ENCODE measurements at regions not wholly inside any gene's neighbourhood (a gene's known extent, or its start where the extent isn't known, plus 50 kb on each side); places are given as distances from the start of the nearest gene placed in this dataset.

- H3K27ac ChIP-seq = no peak overlapping the region
- TF ChIP-seq, protein P1, sequence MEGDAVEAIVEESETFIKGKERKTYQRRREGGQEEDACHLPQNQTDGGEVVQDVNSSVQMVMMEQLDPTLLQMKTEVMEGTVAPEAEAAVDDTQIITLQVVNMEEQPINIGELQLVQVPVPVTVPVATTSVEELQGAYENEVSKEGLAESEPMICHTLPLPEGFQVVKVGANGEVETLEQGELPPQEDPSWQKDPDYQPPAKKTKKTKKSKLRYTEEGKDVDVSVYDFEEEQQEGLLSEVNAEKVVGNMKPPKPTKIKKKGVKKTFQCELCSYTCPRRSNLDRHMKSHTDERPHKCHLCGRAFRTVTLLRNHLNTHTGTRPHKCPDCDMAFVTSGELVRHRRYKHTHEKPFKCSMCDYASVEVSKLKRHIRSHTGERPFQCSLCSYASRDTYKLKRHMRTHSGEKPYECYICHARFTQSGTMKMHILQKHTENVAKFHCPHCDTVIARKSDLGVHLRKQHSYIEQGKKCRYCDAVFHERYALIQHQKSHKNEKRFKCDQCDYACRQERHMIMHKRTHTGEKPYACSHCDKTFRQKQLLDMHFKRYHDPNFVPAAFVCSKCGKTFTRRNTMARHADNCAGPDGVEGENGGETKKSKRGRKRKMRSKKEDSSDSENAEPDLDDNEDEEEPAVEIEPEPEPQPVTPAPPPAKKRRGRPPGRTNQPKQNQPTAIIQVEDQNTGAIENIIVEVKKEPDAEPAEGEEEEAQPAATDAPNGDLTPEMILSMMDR (conservative IDR thresholded peaks at IDR 0.05) = no peak
These were observed 1825.1 kb upstream of the IGFBP7 start for GRCh38 chr4:58935332-58935731.

GRCh38 chr4:58936436-58936835 is 1826.3 kb upstream of the IGFBP7 start:
- TF ChIP-seq, protein P1 (conservative IDR thresholded peaks at IDR 0.05) = no peak
- H3K27ac ChIP-seq = no peak overlapping the region

DNA sequence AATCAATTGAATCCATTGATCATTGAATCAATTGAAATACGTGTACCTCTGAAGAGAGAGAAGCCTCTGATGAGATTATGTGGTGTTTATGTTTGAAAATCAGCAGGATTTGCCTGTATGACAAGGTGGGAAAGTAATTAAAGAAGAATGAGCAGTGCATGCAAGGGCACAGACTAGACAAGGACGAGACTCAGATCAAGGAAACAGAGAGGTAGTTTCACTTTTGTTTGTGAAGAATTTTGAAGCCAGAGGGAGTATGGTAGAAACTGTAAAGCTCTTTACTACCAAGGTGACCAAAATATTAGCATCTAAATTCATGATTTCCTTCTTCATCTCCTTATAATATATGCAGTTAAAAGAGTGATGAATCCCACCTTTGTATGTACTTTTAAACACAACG is 1830.0 kb upstream of the IGFBP7 start:
- no peak overlapping the region for H3K27ac ChIP-seq
- TF ChIP-seq, protein P1 (conservative IDR thresholded peaks at IDR 0.05) = no peak

DNA sequence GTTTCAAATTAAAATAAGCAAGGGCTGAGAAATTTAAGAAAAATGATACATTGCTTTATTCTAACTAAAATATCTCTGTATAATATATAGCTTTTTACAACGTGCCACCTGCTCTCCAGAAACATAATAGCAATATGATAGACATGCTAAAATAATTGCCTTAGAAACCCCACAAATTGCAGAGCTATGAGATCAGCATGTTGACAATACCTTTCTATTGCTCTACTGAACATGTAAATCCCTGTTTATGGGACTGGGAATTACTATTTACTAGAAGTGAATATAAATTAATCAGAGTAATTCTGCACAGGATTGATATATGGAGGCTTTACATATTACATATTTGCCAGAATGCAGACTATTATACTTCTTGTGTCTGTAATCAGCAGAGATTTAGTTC is 1831.1 kb upstream of the IGFBP7 start:
- H3K27ac ChIP-seq = no peak overlapping the region
- TF ChIP-seq, protein P1 (conservative IDR thresholded peaks at IDR 0.05) = no peak

DNA sequence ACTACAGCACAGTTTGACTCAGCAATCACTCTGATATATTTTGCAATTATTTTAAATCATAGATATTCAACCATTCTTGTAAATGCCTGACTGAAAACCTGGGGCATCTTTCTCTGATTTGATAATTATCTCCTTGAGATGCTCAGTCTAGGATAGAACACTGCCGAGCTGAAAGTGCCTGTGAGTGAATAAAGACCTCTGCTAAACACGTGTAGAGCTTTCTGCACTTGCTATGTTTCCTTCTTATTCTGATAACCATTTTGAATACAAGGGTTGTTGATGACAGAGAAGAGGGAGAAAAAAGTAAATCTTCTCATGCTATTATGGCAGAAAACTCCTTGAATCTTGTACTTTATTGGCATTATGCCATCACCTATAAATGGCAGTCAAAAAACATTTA is 1843.4 kb upstream of the IGFBP7 start:
- no peak overlapping the region for H3K27ac ChIP-seq
- TF ChIP-seq, protein P1 (conservative IDR thresholded peaks at IDR 0.05) = no peak

DNA sequence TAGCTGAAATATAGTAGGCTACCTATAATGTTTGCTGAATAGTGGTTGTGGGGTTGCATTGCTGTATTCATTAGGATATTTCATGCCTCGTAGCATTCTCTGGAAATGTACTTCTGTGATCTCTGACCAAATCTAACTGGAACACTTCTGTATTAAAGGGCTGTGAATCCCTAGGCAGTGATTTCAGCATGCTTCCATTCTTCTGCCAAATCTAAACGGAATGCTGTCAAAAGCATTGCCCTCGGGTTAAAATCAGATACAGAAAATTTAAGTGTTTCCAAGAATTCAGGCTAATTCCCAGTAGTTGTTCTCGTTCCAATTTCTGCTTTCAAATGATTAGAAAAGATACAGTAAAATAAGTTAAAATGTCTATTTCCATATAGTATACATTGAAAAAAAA is 1847.5 kb upstream of the IGFBP7 start:
- TF ChIP-seq, protein P1 (conservative IDR thresholded peaks at IDR 0.05) = no peak
- H3K27ac ChIP-seq = no peak overlapping the region

DNA sequence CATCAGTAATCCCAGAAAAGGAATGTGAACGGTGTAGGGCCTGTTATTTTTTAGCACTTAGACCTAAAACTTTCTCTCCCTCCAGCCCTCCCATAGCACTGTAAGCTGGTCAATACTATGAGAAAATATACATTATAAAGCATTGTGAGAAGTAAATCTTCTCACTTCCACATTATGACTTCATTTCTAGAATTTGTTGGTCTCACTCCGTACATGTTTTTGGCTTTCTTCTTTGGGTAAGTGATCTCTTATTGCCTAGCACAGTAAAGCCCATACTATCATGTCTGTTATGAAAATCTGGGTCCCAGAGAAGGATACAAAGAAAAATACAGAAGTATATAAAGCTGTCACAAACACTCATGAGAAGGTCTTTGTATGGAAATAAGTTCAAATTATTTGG is 1851.1 kb upstream of the IGFBP7 start:
- no peak overlapping the region for H3K27ac ChIP-seq

More for the DNA sequence above, 1851.1 kb upstream of the IGFBP7 start:
- TF ChIP-seq, protein P1 (conservative IDR thresholded peaks at IDR 0.05) = no peak
